Activated CD8-positive, alpha-beta T cell treated with anti-CD3 and anti-CD28 coated beads, Interleukin-2, amount 10 ng/mL, durations not matched to agents 7 days and 5 days (primary cell): ENCODE measurements at regions not wholly inside any gene's neighbourhood (a gene's known extent, or its start where the extent isn't known, plus 50 kb on each side); places are given as distances from the start of the nearest gene placed in this dataset.

ENCODE experiments used
- ATAC-seq: fragments of 150-1000 bp; cut with Tn5 transposase; one replicate; pipeline ENCODE4 v1.10.0; 2021; ENCODE audit warnings: moderate library complexity
- CTCF ChIA-PET: fragments of 350-600 bp; sonication (Branson Sonifier 250); formaldehyde crosslinking; loops from one replicate; lab custom pipeline; 2021; ENCODE audit warnings: antibody characterized with exemption; lab: Charles Lee
- POLR2A ChIA-PET: fragments of 350-600 bp; sonication (Branson Sonifier 250); formaldehyde crosslinking; loops from one replicate; lab custom pipeline; 2021; ENCODE audit warnings: antibody characterized with exemption; lab: Charles Lee
- DNase-seq: peaks from one replicate; pipeline ENCODE4 v3.0.0-alpha.2; 2020
- H3K27ac Mint-ChIP-seq: one replicate; pipeline ENCODE4 v1.8.0; 2021; ENCODE audit warnings: mild to moderate bottlenecking, mixed read lengths
- H3K27me3 Mint-ChIP-seq: one replicate; pipeline ENCODE4 v1.8.0; 2021; ENCODE audit warnings: low read depth, mixed read lengths
- H3K36me3 Mint-ChIP-seq: one replicate; pipeline ENCODE4 v1.8.0; 2021; ENCODE audit warnings: low read depth, mixed read lengths
- H3K4me1 Mint-ChIP-seq: one replicate; pipeline ENCODE4 v1.8.0; 2021; ENCODE audit warnings: low read depth, mixed read lengths
- H3K4me3 Mint-ChIP-seq: one replicate; pipeline ENCODE4 v1.8.0; 2021; ENCODE audit warnings: mild to moderate bottlenecking, mixed read lengths
- H3K9me3 Mint-ChIP-seq: one replicate; pipeline ENCODE4 v1.8.0; 2022; ENCODE audit warnings: mixed read lengths; ENCODE audit not compliant: insufficient read depth

DNA sequence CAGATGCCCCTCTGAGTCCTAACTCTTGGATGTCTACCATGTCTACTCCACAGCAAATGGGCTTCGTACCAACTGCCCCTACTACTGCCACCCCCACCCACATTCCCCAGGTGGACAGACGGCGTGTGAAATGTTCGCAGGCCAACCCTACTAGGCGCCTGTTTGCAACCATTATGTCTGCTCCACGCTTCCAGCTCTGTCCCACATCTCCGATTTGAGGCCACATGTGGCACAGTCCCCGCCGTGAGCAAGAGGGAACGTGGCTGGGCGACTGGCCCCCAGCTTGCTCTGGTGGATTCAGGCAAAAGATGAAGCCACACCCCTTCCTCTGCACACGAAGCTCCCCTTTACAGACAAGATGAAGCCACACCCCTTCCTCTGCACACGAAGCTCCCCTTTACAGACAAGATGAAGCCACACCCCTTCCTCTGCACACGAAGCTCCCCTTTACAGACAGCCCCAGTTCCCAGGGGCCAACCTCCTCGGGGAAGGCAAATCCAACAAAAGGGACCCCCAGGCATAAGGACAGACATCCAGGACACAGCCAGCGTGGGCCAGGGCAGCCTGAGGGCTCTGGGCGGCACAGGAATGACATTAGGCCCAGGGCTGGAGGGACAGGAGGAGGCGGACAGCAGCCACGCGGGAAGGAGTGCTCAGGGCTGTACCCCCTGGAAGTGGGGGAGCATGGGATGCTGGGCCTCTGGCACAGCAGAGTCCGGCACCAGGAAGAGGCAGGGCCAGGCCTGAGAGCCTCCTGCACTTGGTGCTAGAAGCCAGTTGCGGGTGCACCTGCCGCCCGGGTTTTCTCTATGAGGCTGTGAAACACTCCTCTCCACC lies 106.2 kb downstream of the SHANK2 start:
- DNase-seq, result no peak
- Mint-ChIP-seq H3K36me3 (no peaks in the 10 kb centered on the region), H3K27ac (no peak overlapping the region), H3K9me3 (no peaks in the 10 kb centered on the region), H3K4me3 (no peak overlapping the region), H3K4me1 (no peaks in the 10 kb centered on the region), H3K27me3 (no peaks in the 10 kb centered on the region)
- no peak for ATAC-seq
- CTCF ChIA-PET, result no interaction called here
- POLR2A ChIA-PET, result no interaction called here

DNA sequence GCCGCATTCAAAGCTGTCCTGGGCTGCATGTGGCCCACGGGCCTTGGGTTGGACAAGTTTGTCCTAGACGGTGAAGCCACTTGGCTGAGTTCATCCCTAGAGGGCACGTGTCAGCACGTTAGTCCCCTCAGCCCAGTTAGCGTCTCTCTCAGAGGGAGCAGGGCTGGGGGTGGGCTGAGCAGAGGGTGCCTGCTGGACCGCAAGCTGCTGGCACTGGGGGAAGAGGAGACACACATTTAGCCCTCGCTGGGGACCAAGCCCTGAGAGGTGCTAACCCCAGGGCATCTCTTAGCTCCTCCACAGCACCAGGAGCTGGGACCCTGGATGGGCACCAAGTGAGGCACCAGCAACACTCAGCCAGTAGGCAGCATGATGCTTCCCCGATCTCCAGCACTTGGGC lies 107.0 kb downstream of the SHANK2 start:
- no peaks in the 10 kb centered on the region for H3K36me3 Mint-ChIP-seq
- H3K27me3 Mint-ChIP-seq, result no peaks in the 10 kb centered on the region
- POLR2A ChIA-PET, result no interaction called here
- H3K4me1 Mint-ChIP-seq, result no peaks in the 10 kb centered on the region
- DNase-seq, result no peak
- H3K27ac Mint-ChIP-seq, result no peak overlapping the region
- H3K9me3 Mint-ChIP-seq, result no peaks in the 10 kb centered on the region
- CTCF ChIA-PET, result no interaction called here
- no peak for ATAC-seq
- H3K4me3 Mint-ChIP-seq, result no peak overlapping the region

DNA sequence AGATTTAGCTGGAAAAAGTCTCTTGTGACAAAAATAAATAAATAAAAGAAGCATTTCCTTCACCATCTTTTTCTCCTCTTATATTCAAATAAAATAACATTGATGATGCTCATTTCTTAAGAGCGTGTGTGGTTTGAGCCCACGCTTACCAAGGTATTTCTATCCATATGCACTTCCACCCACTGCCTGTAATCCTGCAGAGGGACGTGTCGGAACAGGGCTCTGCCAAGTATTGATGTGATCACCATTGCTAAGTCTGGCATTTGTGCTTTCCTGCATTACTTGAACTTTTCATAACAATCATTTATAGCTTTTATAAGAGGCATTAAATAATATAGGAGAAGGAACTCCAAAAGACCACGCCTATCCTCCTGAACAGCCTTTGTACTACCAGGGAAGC lies 107.6 kb downstream of the SHANK2 start:
- ChIA-PET POLR2A (no interaction called here), CTCF (no interaction called here)
- ATAC-seq (no peak), DNase-seq (no peak)
- Mint-ChIP-seq H3K4me3 (no peak overlapping the region), H3K4me1 (no peaks in the 10 kb centered on the region), H3K27me3 (no peaks in the 10 kb centered on the region), H3K27ac (no peak overlapping the region), H3K36me3 (no peaks in the 10 kb centered on the region), H3K9me3 (no peaks in the 10 kb centered on the region)

DNA sequence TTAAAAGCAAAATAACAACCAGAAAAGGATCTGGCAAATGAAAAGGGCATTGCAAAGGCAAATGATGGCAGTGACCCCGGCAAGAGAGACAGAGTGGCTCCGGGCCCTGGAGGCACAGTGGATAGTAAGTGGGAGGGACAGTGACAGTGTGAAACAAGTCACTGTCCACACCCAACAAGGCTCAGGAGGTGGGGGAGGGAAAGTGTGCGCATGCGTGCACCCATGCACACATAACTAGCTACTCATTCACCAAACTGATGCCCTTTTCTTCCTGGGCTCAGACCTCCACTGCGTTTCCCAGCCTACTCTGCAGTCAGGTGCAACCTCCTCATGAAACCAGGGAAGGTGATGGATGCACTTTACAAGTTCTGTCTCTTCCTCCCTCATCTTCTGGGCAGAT lies 108.4 kb downstream of the SHANK2 start:
- no peak for ATAC-seq
- Mint-ChIP-seq H3K4me3 (no peak overlapping the region), H3K27me3 (no peaks in the 10 kb centered on the region), H3K9me3 (no peaks in the 10 kb centered on the region), H3K4me1 (no peaks in the 10 kb centered on the region), H3K27ac (no peak overlapping the region), H3K36me3 (no peaks in the 10 kb centered on the region)
- DNase-seq, result no peak
- ChIA-PET CTCF (no interaction called here), POLR2A (no interaction called here)

DNA sequence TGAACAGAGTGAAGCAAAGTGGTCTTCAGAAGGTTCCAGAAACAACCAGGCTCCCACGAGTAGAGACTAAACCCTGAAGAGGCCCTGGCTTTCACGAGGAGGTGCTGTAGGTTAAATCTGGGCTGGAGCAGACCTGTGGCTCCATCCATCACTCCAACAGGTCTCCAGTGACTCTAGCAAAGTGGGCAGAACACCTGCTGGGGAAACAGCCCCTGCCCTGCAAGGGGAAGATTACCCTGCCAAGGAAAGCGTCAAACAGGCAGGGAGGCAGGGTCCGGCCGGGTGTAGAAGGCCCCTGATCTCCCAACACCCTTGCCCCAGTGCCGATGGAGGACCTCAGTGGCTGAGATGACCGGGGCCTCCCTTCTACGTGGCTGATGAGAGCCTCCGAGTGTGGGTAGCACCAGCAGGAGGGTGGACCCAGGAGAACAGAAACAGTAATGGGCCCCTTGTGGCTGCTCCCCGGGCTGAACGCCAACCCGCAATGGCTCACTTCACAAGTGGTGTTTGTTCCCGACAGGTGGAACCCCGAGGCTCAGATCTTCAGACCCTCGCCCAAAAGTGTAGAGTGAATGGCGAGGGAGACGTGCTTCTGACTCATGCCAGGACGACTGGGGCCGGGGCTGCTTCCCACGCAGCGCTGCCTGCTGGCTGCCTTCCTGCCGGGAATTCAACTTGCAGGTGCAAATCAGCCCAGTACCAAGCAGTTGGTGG lies 112.0 kb downstream of the SHANK2 start:
- ATAC-seq (no peak), DNase-seq (no peak)
- Mint-ChIP-seq H3K4me1 (no peaks in the 10 kb centered on the region), H3K36me3 (no peaks in the 10 kb centered on the region), H3K9me3 (no peaks in the 10 kb centered on the region), H3K27me3 (no peaks in the 10 kb centered on the region), H3K4me3 (no peak overlapping the region), H3K27ac (no peak overlapping the region)
- CTCF ChIA-PET, result no interaction called here
- POLR2A ChIA-PET, result no interaction called here

DNA sequence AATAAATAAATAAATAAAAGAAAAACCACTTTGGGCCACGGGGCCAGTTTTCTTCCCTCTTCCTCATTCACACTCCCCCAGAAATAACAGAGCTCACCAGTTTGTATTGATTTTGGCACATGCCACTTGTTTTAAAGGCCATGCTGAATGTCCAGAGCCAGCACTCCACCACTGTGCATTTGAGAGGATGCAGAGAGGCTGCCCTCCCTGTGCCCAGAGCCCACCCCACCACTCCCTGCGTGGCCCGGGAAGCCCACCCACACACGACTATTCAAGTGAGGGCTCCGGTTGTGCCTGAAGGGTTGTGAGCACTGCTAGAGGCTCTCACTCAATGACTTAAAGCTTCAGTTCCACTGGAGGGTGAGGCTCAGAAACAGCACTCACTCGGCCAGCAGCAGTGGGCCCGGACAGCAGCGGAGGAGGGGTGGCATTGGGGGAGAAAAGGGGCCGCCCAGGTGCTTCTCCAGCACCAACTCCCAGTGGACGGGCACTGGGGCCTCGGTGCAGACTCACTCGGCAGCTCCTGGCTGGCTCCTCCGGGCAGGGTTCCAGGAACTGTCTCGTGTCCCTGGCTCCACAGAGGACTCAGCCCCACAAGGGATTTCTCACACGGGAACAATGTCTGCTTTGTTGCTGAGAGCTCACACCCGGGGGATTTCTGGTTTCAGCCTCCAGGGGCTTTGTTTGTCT lies 112.7 kb downstream of the SHANK2 start:
- Mint-ChIP-seq H3K4me1 (no peaks in the 10 kb centered on the region), H3K4me3 (no peak overlapping the region), H3K27me3 (no peaks in the 10 kb centered on the region), H3K9me3 (no peaks in the 10 kb centered on the region), H3K36me3 (no peaks in the 10 kb centered on the region), H3K27ac (no peak overlapping the region)
- POLR2A ChIA-PET, result no interaction called here
- no peak for DNase-seq
- CTCF ChIA-PET, result no interaction called here
- ATAC-seq, result no peak

DNA sequence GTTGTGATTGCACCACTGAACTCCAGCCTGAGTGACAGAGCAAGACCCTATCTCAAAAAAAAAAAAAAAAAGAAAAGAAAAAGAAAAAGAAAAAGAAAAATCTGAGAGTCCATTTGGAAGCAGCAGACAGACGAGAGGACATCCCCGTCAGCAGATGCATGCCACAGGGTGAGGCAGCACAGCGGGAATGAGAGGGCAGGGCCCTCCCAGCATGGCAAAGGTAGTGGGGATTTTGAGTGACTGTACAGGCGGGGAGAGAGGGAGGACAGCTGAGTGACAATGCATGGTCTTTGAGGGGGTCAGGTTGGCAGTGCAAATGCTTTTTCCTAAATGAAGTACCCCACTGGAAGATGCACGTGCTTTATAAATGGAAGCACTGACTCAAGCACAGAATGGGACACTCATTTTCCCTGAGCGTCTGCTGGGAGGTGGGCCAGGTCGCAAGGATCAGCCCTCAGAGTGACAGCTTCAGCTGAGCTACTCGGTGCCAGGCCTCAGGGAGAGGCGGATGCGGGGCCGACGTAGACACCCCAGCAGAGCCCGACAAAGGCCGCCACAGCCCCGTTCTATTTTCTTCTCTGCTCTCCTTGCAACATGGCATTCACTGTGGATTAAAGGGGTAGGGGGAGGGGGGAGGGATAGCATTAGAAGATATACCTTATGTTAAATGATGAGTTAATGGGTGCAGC lies 113.5 kb downstream of the SHANK2 start:
- H3K4me3 Mint-ChIP-seq, result no peak overlapping the region
- no peak for ATAC-seq
- ChIA-PET POLR2A (no interaction called here), CTCF (no interaction called here)
- H3K36me3 Mint-ChIP-seq, result no peaks in the 10 kb centered on the region
- no peak overlapping the region for H3K27ac Mint-ChIP-seq
- H3K27me3 Mint-ChIP-seq, result no peaks in the 10 kb centered on the region
- no peaks in the 10 kb centered on the region for H3K9me3 Mint-ChIP-seq
- no peak for DNase-seq
- no peaks in the 10 kb centered on the region for H3K4me1 Mint-ChIP-seq

DNA sequence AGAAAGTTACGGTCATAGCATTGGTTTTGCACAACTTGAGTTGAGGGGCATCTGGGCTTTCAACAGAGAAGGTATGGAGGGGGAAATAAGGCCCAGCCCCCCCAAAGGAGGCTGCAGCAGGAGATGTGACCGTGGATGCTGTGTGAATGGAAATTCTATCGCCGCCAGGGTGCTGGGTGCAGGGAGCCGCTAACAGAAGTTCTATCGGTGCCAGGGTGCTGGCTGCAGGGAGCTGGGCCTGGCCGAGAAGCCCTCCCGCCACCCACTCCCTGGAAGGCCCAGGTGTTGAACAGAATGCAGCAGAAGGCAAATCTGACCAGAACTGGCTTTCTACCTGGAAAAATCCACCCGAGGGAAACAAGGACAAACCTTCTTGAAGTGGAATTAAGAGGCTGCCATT lies 115.0 kb downstream of the SHANK2 start:
- DNase-seq (no peak), ATAC-seq (no peak)
- H3K36me3 Mint-ChIP-seq, result no peaks in the 10 kb centered on the region
- no peak overlapping the region for H3K4me3 Mint-ChIP-seq
- POLR2A ChIA-PET, result no interaction called here
- H3K9me3 Mint-ChIP-seq, result no peaks in the 10 kb centered on the region
- no peak overlapping the region for H3K27ac Mint-ChIP-seq
- CTCF ChIA-PET, result no interaction called here
- H3K27me3 Mint-ChIP-seq, result no peaks in the 10 kb centered on the region
- H3K4me1 Mint-ChIP-seq, result no peaks in the 10 kb centered on the region

DNA sequence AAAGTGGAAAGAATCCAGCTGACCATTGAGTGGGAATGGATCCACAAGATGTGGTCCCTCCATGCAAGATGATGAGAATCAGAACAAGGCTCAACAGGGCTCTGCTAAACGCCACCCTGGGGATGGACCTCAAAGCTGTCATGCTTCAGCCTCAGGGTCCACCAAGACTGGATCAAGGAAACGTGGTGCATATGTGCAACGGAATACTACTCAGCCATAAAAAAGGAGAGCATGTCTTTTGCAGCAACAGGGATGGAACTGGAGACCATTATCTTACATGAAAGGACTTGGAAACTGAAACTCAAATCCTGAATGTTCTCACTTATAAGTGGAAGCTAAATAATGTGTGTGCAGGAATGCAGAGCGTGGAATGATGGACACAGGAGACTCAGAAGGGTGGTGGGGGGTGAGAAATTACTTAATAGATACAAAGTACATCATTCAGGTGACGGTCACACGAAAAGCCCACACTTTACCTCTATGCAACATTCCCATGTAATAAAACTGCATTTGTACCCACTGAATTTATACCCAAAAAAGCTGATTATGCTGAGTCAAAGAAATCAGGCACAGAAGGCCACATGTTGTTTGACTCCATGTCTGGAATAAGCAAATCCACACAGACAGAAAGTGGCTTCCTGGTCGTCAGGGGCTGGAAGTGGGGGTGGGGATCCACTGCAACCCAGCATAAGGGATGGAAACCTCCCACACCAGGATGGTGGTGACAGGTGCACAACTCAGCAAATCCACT lies 116.1 kb downstream of the SHANK2 start:
- ATAC-seq, result no peak
- POLR2A ChIA-PET, result no interaction called here

DNA sequence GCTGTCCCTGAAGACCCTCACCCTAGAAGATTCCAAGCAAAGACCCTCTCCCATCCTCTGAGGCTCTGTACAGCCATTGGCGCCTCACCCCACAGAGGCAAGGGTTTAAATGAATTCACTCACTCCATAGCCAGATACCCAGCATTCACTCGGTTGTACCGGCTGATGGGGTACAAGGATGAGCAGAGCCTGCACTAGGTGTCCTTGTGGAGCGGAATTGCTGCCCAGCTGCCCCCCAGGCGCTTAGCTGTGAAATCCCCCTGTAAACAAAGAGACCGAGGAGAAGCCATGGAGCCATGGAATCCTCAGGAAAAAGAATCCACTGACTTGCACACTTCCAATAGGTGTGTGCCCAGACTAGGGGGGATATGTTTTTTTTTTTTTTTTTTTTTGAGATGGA lies 117.3 kb downstream of the SHANK2 start:
- H3K4me1 Mint-ChIP-seq, result no peaks in the 10 kb centered on the region
- ChIA-PET CTCF (no interaction called here), POLR2A (no interaction called here)
- DNase-seq, result no peak
- H3K27ac Mint-ChIP-seq, result no peak overlapping the region
- H3K36me3 Mint-ChIP-seq, result no peaks in the 10 kb centered on the region
- ATAC-seq, result no peak
- no peak overlapping the region for H3K4me3 Mint-ChIP-seq
- H3K27me3 Mint-ChIP-seq, result no peaks in the 10 kb centered on the region
- no peaks in the 10 kb centered on the region for H3K9me3 Mint-ChIP-seq

More for the DNA sequence above, 116.1 kb downstream of the SHANK2 start:
- H3K27ac Mint-ChIP-seq, result no peak overlapping the region
- H3K27me3 Mint-ChIP-seq, result no peaks in the 10 kb centered on the region
- DNase-seq, result no peak
- H3K4me1 Mint-ChIP-seq, result no peaks in the 10 kb centered on the region
- H3K36me3 Mint-ChIP-seq, result no peaks in the 10 kb centered on the region
- no peaks in the 10 kb centered on the region for H3K9me3 Mint-ChIP-seq
- CTCF ChIA-PET, result no interaction called here
- no peak overlapping the region for H3K4me3 Mint-ChIP-seq

DNA sequence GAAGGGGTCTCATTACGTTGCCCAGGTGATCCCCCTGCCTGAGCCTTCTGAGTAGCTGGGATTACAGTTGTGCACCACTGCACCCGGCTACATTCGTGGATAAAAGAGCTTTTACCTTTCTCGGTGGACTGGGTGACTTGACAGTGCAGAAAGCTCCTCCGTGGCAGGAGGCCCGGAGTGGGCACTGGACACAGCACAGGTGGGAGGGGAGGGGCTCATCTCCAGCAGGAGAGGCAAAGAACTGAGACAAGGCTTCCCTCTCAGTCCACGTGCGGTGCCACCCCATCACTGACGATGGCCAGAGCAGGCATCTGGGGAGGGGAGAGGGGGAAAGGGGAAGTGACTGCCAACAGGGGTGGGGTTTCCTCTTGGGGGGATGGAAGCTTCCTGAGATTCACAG lies 118.4 kb downstream of the SHANK2 start:
- Mint-ChIP-seq H3K36me3 (no peaks in the 10 kb centered on the region), H3K27me3 (no peaks in the 10 kb centered on the region), H3K4me1 (no peaks in the 10 kb centered on the region), H3K9me3 (no peaks in the 10 kb centered on the region), H3K27ac (no peak overlapping the region), H3K4me3 (no peak overlapping the region)
- POLR2A ChIA-PET, result no interaction called here
- DNase-seq (no peak), ATAC-seq (no peak)
- CTCF ChIA-PET, result no interaction called here
